ENCODE measurements at regions not wholly inside any gene's neighbourhood (a gene's known extent, or its start where the extent isn't known, plus 50 kb on each side); places are given as distances from the start of the nearest gene placed in this dataset.

GRCh38 chr20:20815711-20816455 lies 103.4 kb upstream of the RALGAPA2 start:
- no peak for DNase-seq (ENCODE audit: extremely low spot score)
- H3K4me1 ChIP-seq (ENCODE audit: insufficient read depth) = peaks cover under 1% of the 10 kb centered on the region
- no peak overlapping the region for H3K27ac ChIP-seq (ENCODE audit: low read depth)
- no peak overlapping the region for H3K4me3 ChIP-seq (ENCODE audit: low read depth, low read length)
- 86% methylated on average over 4 of the region's 4 CpGs for WGBS
- no peaks in the 10 kb centered on the region for H3K36me3 ChIP-seq (ENCODE audit: insufficient read depth)

- Histone ChIP-seq H3K4me1 (ENCODE audit: insufficient read depth) (no peaks in the 10 kb centered on the region), H3K4me3 (ENCODE audit: low read depth, low read length) (no peak overlapping the region), H3K27ac (ENCODE audit: low read depth) (no peak overlapping the region), H3K36me3 (ENCODE audit: insufficient read depth) (no peaks in the 10 kb centered on the region)
- WGBS = 78% methylated on average over 4 of the region's 4 CpGs
- no peak for DNase-seq (ENCODE audit: extremely low spot score)
Observed at GRCh38 chr20:20814685-20815084, 102.2 kb upstream of the RALGAPA2 start.

GRCh38 chr20:20812136-20812535 lies 99.7 kb upstream of the RALGAPA2 start:
- Histone ChIP-seq H3K36me3 (ENCODE audit: insufficient read depth) (no peaks in the 10 kb centered on the region), H3K27ac (ENCODE audit: low read depth) (no peak overlapping the region), H3K4me1 (ENCODE audit: insufficient read depth) (no peaks in the 10 kb centered on the region), H3K4me3 (ENCODE audit: low read depth, low read length) (no peak overlapping the region)
- 38% methylated on average over 5 of the region's 5 CpGs for WGBS
- no peak for DNase-seq (ENCODE audit: extremely low spot score)

- Histone ChIP-seq H3K4me3 (ENCODE audit: low read depth, low read length) (no peak overlapping the region), H3K4me1 (ENCODE audit: insufficient read depth) (no peaks in the 10 kb centered on the region), H3K36me3 (ENCODE audit: insufficient read depth) (no peaks in the 10 kb centered on the region), H3K27ac (ENCODE audit: low read depth) (no peak overlapping the region)
- WGBS = 72% methylated on average over 4 of the region's 4 CpGs
- no peak for DNase-seq (ENCODE audit: extremely low spot score)
Observed at GRCh38 chr20:20808016-20808415, 95.6 kb upstream of the RALGAPA2 start.

GRCh38 chr20:20806121-20807095 lies 94.0 kb upstream of the RALGAPA2 start:
- DNase-seq (ENCODE audit: extremely low spot score) = no peak

GRCh38 chr20:20803011-20803410 lies 90.6 kb upstream of the RALGAPA2 start:
- H3K36me3 ChIP-seq (ENCODE audit: insufficient read depth) = no peaks in the 10 kb centered on the region
- no peaks in the 10 kb centered on the region for H3K4me1 ChIP-seq (ENCODE audit: insufficient read depth)
- 90% methylated on average over 3 of the region's 3 CpGs for WGBS
- H3K4me3 ChIP-seq (ENCODE audit: low read depth, low read length) = no peak overlapping the region
- no peak overlapping the region for H3K27ac ChIP-seq (ENCODE audit: low read depth)
- DNase-seq (ENCODE audit: extremely low spot score) = no peak

More at GRCh38 chr20:20806121-20807095, 94.0 kb upstream of the RALGAPA2 start:
- Histone ChIP-seq H3K36me3 (ENCODE audit: insufficient read depth) (no peaks in the 10 kb centered on the region), H3K4me3 (ENCODE audit: low read depth, low read length) (no peak overlapping the region), H3K27ac (ENCODE audit: low read depth) (no peak overlapping the region), H3K4me1 (ENCODE audit: insufficient read depth) (no peaks in the 10 kb centered on the region)
- 70% methylated on average over 12 of the region's 12 CpGs for WGBS

GRCh38 chr20:20802328-20802727 lies 89.9 kb upstream of the RALGAPA2 start:
- H3K27ac ChIP-seq (ENCODE audit: low read depth) = no peak overlapping the region
- no peaks in the 10 kb centered on the region for H3K36me3 ChIP-seq (ENCODE audit: insufficient read depth)
- 78% methylated on average over 3 of the region's 3 CpGs for WGBS
- no peak for DNase-seq (ENCODE audit: extremely low spot score)
- H3K4me1 ChIP-seq (ENCODE audit: insufficient read depth) = no peaks in the 10 kb centered on the region
- H3K4me3 ChIP-seq (ENCODE audit: low read depth, low read length) = no peak overlapping the region

- Histone ChIP-seq H3K36me3 (ENCODE audit: insufficient read depth) (no peaks in the 10 kb centered on the region), H3K27ac (ENCODE audit: low read depth) (no peak overlapping the region), H3K4me1 (ENCODE audit: insufficient read depth) (no peaks in the 10 kb centered on the region), H3K4me3 (ENCODE audit: low read depth, low read length) (no peak overlapping the region)
- DNase-seq (ENCODE audit: extremely low spot score) = no peak
- WGBS = 93% methylated on average over 6 of the region's 6 CpGs
Observed at GRCh38 chr20:20799716-20800312, 87.4 kb upstream of the RALGAPA2 start.

GRCh38 chr20:20797521-20798310 lies 85.3 kb upstream of the RALGAPA2 start:
- no peak for DNase-seq (ENCODE audit: extremely low spot score)
- H3K27ac ChIP-seq (ENCODE audit: low read depth) = no peak overlapping the region
- 73% methylated on average over 14 of the region's 14 CpGs for WGBS

GRCh38 chr20:20796766-20797440 lies 84.5 kb upstream of the RALGAPA2 start:
- 87% methylated on average over 18 of the region's 18 CpGs for WGBS
- DNase-seq (ENCODE audit: extremely low spot score) = no peak
- no peak overlapping the region for H3K4me3 ChIP-seq (ENCODE audit: low read depth, low read length)
- H3K27ac ChIP-seq (ENCODE audit: low read depth) = no peak overlapping the region
- H3K36me3 ChIP-seq (ENCODE audit: insufficient read depth) = no peaks in the 10 kb centered on the region
- no peaks in the 10 kb centered on the region for H3K4me1 ChIP-seq (ENCODE audit: insufficient read depth)

More at GRCh38 chr20:20797521-20798310, 85.3 kb upstream of the RALGAPA2 start:
- H3K4me3 ChIP-seq (ENCODE audit: low read depth, low read length) = no peak overlapping the region
- H3K4me1 ChIP-seq (ENCODE audit: insufficient read depth) = no peaks in the 10 kb centered on the region
- no peaks in the 10 kb centered on the region for H3K36me3 ChIP-seq (ENCODE audit: insufficient read depth)

GRCh38 chr20:20795721-20796120 lies 83.3 kb upstream of the RALGAPA2 start:
- no peak overlapping the region for H3K4me3 ChIP-seq (ENCODE audit: low read depth, low read length)
- WGBS = 81% methylated on average over 5 of the region's 5 CpGs
- no peak for DNase-seq (ENCODE audit: extremely low spot score)

GRCh38 chr20:20795119-20795518 lies 82.7 kb upstream of the RALGAPA2 start:
- H3K36me3 ChIP-seq (ENCODE audit: insufficient read depth) = no peaks in the 10 kb centered on the region
- whole genome bisulfite sequencing = 75% methylated on average over 3 of the region's 3 CpGs
- no peak overlapping the region for H3K4me3 ChIP-seq (ENCODE audit: low read depth, low read length)
- no peaks in the 10 kb centered on the region for H3K4me1 ChIP-seq (ENCODE audit: insufficient read depth)
- H3K27ac ChIP-seq (ENCODE audit: low read depth) = no peak overlapping the region
- DNase-seq (ENCODE audit: extremely low spot score) = no peak

More at GRCh38 chr20:20795721-20796120, 83.3 kb upstream of the RALGAPA2 start:
- Histone ChIP-seq H3K36me3 (ENCODE audit: insufficient read depth) (no peaks in the 10 kb centered on the region), H3K4me1 (ENCODE audit: insufficient read depth) (no peaks in the 10 kb centered on the region), H3K27ac (ENCODE audit: low read depth) (no peak overlapping the region)

Data from urinary bladder (tissue), 3 donors.